HepG2 (cell line): ENCODE measurements at regions not wholly inside any gene's neighbourhood (a gene's known extent, or its start where the extent isn't known, plus 50 kb on each side); places are given as distances from the start of the nearest gene placed in this dataset.

Experiments
- ATAC-seq: fragments of 200-7000 bp; cut with Tn5 transposase; 3 replicates; pipeline ENCODE4 v1.9.1; 2020; ENCODE audit warnings: mild to moderate bottlenecking, moderate library complexity
- BruUV-seq: library from RNA; stranded (reverse); fragments of 400-500 nt; replicated peaks from 2 replicates; lab custom pipeline; 2021; lab: Mats Ljungman, UMichigan
- CTCF ChIA-PET: fragments of 300-600 bp; formaldehyde crosslinking; extraction: SDS; loops from one replicate; lab custom pipeline; 2021; ENCODE audit warnings: low total read pairs, inconsistent platforms, low intra/inter-chr PET ratio; lab: Yijun Ruan, JAX
- POLR2A ChIA-PET: fragments of 350-600 bp; sonication (Branson Sonifier 250); formaldehyde crosslinking; loops from one replicate; lab custom pipeline; 2020; ENCODE audit warnings: antibody characterized with exemption, inconsistent platforms; lab: Yijun Ruan, JAX
- DNase-seq: peaks from one replicate; pipeline ENCODE4 v3.0.0-alpha.2; 2015; ENCODE audit warnings: low spot score
- FAIRE-seq: peaks from 3 replicates; lab custom pipeline; 2011; peaks lifted over from hg19 to GRCh38; lab: Jason Lieb, UNC
- H2AFZ ChIP-seq: one replicate; pipeline ENCODE4 v1.6.1; 2011; ENCODE audit warnings: low read length, inconsistent platforms
- H3K27ac ChIP-seq: fragments of 300-600 bp; 3 replicates; pipeline ENCODE4 v1.8.0; 2011; ENCODE audit warnings: mixed run types, mild to moderate bottlenecking, mixed read lengths, low read length, inconsistent platforms; ENCODE audit not compliant: insufficient read depth; ENCODE audit errors: extremely low read length
- H3K27me3 ChIP-seq, 2 experiments: fragments of 200-600 bp in 1 of 2; 2 replicates in 1 of 2; 3 replicates in 1 of 2; pipeline versions ENCODE4 v1.6.0 to v1.8.0; 2011; ENCODE audit warnings: low read length in 2 of 2, mild to moderate bottlenecking in 2 of 2, moderate library complexity in 2 of 2, inconsistent platforms in 1 of 2; ENCODE audit not compliant: insufficient read depth in 2 of 2, control insufficient read depth in 1 of 2
- H3K36me3 ChIP-seq, 2 experiments: fragments of 200-600 bp in 1 of 2; replicated peaks in 1 of 2; 2 replicates in 1 of 2; 3 replicates in 1 of 2; pipeline versions ENCODE4 v1.5.1 to v1.8.0; 2011; ENCODE audit warnings: low read length in 2 of 2, inconsistent platforms in 1 of 2; ENCODE audit not compliant: insufficient read depth in 2 of 2, control insufficient read depth in 1 of 2
- H3K4me1 ChIP-seq: 2 replicates; pipeline ENCODE4 v1.5.1; 2012; ENCODE audit warnings: low read length, inconsistent platforms; ENCODE audit not compliant: insufficient read depth
- H3K4me2 ChIP-seq: 2 replicates; pipeline ENCODE4 v1.6.0; 2011; ENCODE audit warnings: low read depth, low read length, inconsistent platforms
- H3K4me3 ChIP-seq, 3 experiments: fragments of 200-600 bp in 1 of 3; sonication (generic), shearing (Covaris generic) in 1 of 3; replicated peaks in 1 of 3; 2 replicates each; pipeline ENCODE4 v1.5.1; 2011 to 2016; ENCODE audit warnings: low read length in 3 of 3, inconsistent platforms in 2 of 3, low read depth in 2 of 3, mild to moderate bottlenecking in 2 of 3, control low read depth in 1 of 3, mixed read lengths in 1 of 3; ENCODE audit not compliant: insufficient read depth in 1 of 3
- H3K79me2 ChIP-seq: one replicate; pipeline ENCODE4 v1.6.1; 2011; ENCODE audit warnings: low read length, inconsistent platforms; ENCODE audit not compliant: insufficient read depth
- H3K9ac ChIP-seq: 2 replicates; pipeline ENCODE4 v1.6.0; 2011; ENCODE audit warnings: mild to moderate bottlenecking, low read depth, low read length, inconsistent platforms; ENCODE audit not compliant: insufficient read depth
- H3K9me3 ChIP-seq: 2 replicates; pipeline ENCODE4 v1.5.1; 2012; ENCODE audit warnings: mild to moderate bottlenecking, low read length
- H4K20me1 ChIP-seq: 2 replicates; pipeline ENCODE4 v1.6.0; 2011; ENCODE audit warnings: inconsistent platforms, mild to moderate bottlenecking, low read length, moderate library complexity; ENCODE audit not compliant: insufficient read depth
- ATM ChIP-seq: fragments of 450-650 bp; IDR thresholded peaks from 2 replicates; pipeline ENCODE4 v1.7.1; 2017; ENCODE audit warnings: mild to moderate bottlenecking, borderline replicate concordance
- EHMT2 ChIP-seq: fragments of 200-600 bp; sonication (generic); IDR thresholded peaks from 2 replicates; pipeline ENCODE4 v1.7.0; 2017; ENCODE audit warnings: antibody characterized with exemption, low read depth, low read length, borderline replicate concordance
- IKZF1 ChIP-seq: fragments of 450-650 bp; IDR thresholded peaks from 2 replicates; pipeline ENCODE4 v1.7.1; 2016
- MIER3 ChIP-seq: IDR thresholded peaks from 2 replicates; pipeline ENCODE4 v1.6.1; 2016; ENCODE audit warnings: missing compliant biosample characterization, borderline replicate concordance
- PHF8 ChIP-seq: sonication (generic); formaldehyde crosslinking; IDR thresholded peaks from 2 replicates; pipeline ENCODE4 v1.5.0; 2020; ENCODE audit warnings: missing genetic modification reagents
- SP2 ChIP-seq: sonication (generic); formaldehyde crosslinking; IDR thresholded peaks from 2 replicates; pipeline ENCODE4 v1.5.1; 2020; ENCODE audit warnings: mild to moderate bottlenecking, missing genetic modification reagents
- ZNF138 ChIP-seq: sonication (generic); formaldehyde crosslinking; IDR thresholded peaks from 2 replicates; pipeline ENCODE4 v1.5.0; 2020; ENCODE audit warnings: mild to moderate bottlenecking, low read depth, missing genetic modification reagents
- ZNF335 ChIP-seq: sonication (generic); formaldehyde crosslinking; IDR thresholded peaks from 2 replicates; pipeline ENCODE4 v1.4.0; 2020; ENCODE audit warnings: missing genetic modification reagents
- ZNF354B ChIP-seq: sonication (generic); formaldehyde crosslinking; IDR thresholded peaks from 2 replicates; pipeline ENCODE4 v1.8.0; 2022; ENCODE audit warnings: mild to moderate bottlenecking, missing genetic modification reagents
- ZNF563 ChIP-seq: sonication (generic); formaldehyde crosslinking; IDR thresholded peaks from 2 replicates; pipeline ENCODE4 v1.8.0; 2022; ENCODE audit warnings: mild to moderate bottlenecking, moderate library complexity, missing genetic modification reagents
- WGBS: methylation state at CpG from one replicate; pipeline ENCODE4 v1.1.6; 2017; ENCODE audit warnings: low lambda C conversion rate; 5-methylcytosine and 5-hydroxymethylcytosine counted together
- in situ Hi-C: cut with HindIII; loops from 2 replicates; pipeline ENCODE4 v1.10.0; 2017; ENCODE audit warnings: low pct_unique_long_range_greater_than_20kb; ENCODE audit not compliant: extremely low pct_ligation_motif_present
- intact Hi-C: fragments of 100-400 bp; cut with micrococcal nuclease; formaldehyde crosslinking; loops from one replicate; pipeline ENCODE4 v1.10.0; 2022; ENCODE audit not compliant: unreplicated experiment
- TF ChIP-seq, protein P1 (sequence below): sonication (generic); formaldehyde crosslinking; IDR thresholded peaks from 2 replicates; pipeline ENCODE4 v1.5.0; 2020; ENCODE audit warnings: mild to moderate bottlenecking, missing genetic modification reagents
- TF ChIP-seq, protein P2 (sequence below): sonication (generic); formaldehyde crosslinking; IDR thresholded peaks from 2 replicates; pipeline ENCODE4 v1.4.0; 2020; ENCODE audit warnings: missing genetic modification reagents, mild to moderate bottlenecking, borderline replicate concordance
- TF ChIP-seq, protein P3 (sequence below): sonication (generic); formaldehyde crosslinking; IDR thresholded peaks from 2 replicates; pipeline ENCODE4 v1.5.0; 2020; ENCODE audit warnings: missing genetic modification reagents, mild to moderate bottlenecking, borderline replicate concordance

DNA sequence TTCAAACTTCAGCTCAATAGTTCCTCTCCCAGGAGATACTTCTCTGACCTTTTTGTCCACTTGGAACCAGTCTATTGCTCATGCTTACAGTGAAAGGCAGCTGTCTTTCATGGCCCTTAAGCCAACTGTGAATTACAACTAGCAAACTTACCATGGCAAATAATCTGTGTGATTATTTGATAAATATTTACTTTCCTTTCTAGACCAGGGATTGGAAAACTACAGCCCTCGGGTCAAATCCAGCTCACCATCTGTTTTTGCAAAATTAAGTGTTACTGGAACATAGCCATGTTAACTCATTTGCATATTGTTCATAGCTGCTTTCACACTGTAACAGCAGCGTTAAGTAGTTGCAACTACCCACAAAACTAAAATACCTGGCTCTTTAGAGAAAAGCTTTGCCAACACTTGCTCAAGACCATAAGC is 289.1 kb upstream of the MCTP2 start:
- Histone ChIP-seq H3K9ac (no peak overlapping the region), H4K20me1 (no peaks in the 10 kb centered on the region), H3K27ac (no peak overlapping the region), H3K4me1 (no peaks in the 10 kb centered on the region), H3K27me3 (no peaks in the 10 kb centered on the region), H3K4me3 (no peak overlapping the region), H3K36me3 (no peaks in the 10 kb centered on the region), H3K79me2 (no peaks in the 10 kb centered on the region), H2AFZ (no peak overlapping the region), H3K9me3 (no peaks in the 10 kb centered on the region), H3K4me2 (no peak overlapping the region)
- intact Hi-C loops (no loop called here), in situ Hi-C loops (no loop called here)
- ChIA-PET POLR2A (no interaction called here), CTCF (no interaction called here)
- WGBS, result 2% methylated on average over 2 of the region's 2 CpGs
- FAIRE-seq (no peak), ATAC-seq (no peak), DNase-seq (no peak)
- no peak for TF ChIP-seq ZNF335 (CRISPR knock-in tag)
- BruUV-seq, result no TSS peak

DNA sequence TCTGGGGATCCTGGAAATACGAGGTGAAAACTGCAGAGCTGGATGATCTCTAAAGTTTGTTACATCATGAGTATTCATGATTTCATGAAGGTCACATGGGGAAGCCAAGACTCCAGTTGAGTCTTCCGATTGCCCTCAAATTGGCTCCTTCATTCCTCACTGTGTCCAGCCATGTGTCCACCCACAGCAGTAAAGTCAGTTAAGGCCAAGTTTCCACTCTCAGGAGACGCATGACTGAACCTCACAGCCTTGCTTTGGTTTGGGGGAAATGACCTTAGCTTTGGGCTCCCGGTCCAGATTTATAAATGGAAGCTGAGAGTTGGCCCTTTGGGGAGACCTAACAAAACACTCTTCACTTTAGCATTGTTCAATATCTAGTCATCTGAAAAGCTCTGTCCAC is 289.7 kb upstream of the MCTP2 start:
- DNase-seq (no peak), FAIRE-seq (no peak), ATAC-seq (no peak)
- in situ Hi-C loops, result no loop called here
- no peaks in the 10 kb centered on the region for H3K4me1 ChIP-seq
- POLR2A ChIA-PET, result no interaction called here
- intact Hi-C loops, result no loop called here
- H2AFZ ChIP-seq, result no peak overlapping the region
- no TSS peak for BruUV-seq
- no peak overlapping the region for H3K9ac ChIP-seq
- CTCF ChIA-PET, result no interaction called here
- no peaks in the 10 kb centered on the region for H3K27me3 ChIP-seq
- WGBS, result 40% methylated on average over 4 of the region's 4 CpGs
- no peak overlapping the region for H3K27ac ChIP-seq
- no peak overlapping the region for H3K4me3 ChIP-seq
- H3K9me3 ChIP-seq, result no peaks in the 10 kb centered on the region
- no peaks in the 10 kb centered on the region for H4K20me1 ChIP-seq
- no peaks in the 10 kb centered on the region for H3K36me3 ChIP-seq
- no peaks in the 10 kb centered on the region for H3K79me2 ChIP-seq
- no peak overlapping the region for H3K4me2 ChIP-seq
- no peak for TF ChIP-seq ZNF354B (CRISPR knock-in tag)
- no peak for TF ChIP-seq EHMT2
- TF ChIP-seq ZNF563 (CRISPR knock-in tag), result no peak
- no peak for TF ChIP-seq ATM
- TF ChIP-seq MIER3, result no peak
- TF ChIP-seq, protein P1, sequence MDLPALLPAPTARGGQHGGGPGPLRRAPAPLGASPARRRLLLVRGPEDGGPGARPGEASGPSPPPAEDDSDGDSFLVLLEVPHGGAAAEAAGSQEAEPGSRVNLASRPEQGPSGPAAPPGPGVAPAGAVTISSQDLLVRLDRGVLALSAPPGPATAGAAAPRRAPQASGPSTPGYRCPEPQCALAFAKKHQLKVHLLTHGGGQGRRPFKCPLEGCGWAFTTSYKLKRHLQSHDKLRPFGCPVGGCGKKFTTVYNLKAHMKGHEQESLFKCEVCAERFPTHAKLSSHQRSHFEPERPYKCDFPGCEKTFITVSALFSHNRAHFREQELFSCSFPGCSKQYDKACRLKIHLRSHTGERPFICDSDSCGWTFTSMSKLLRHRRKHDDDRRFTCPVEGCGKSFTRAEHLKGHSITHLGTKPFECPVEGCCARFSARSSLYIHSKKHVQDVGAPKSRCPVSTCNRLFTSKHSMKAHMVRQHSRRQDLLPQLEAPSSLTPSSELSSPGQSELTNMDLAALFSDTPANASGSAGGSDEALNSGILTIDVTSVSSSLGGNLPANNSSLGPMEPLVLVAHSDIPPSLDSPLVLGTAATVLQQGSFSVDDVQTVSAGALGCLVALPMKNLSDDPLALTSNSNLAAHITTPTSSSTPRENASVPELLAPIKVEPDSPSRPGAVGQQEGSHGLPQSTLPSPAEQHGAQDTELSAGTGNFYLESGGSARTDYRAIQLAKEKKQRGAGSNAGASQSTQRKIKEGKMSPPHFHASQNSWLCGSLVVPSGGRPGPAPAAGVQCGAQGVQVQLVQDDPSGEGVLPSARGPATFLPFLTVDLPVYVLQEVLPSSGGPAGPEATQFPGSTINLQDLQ, result no peak
- TF ChIP-seq ZNF138 (CRISPR knock-in tag), result no peak
- TF ChIP-seq, protein P2, sequence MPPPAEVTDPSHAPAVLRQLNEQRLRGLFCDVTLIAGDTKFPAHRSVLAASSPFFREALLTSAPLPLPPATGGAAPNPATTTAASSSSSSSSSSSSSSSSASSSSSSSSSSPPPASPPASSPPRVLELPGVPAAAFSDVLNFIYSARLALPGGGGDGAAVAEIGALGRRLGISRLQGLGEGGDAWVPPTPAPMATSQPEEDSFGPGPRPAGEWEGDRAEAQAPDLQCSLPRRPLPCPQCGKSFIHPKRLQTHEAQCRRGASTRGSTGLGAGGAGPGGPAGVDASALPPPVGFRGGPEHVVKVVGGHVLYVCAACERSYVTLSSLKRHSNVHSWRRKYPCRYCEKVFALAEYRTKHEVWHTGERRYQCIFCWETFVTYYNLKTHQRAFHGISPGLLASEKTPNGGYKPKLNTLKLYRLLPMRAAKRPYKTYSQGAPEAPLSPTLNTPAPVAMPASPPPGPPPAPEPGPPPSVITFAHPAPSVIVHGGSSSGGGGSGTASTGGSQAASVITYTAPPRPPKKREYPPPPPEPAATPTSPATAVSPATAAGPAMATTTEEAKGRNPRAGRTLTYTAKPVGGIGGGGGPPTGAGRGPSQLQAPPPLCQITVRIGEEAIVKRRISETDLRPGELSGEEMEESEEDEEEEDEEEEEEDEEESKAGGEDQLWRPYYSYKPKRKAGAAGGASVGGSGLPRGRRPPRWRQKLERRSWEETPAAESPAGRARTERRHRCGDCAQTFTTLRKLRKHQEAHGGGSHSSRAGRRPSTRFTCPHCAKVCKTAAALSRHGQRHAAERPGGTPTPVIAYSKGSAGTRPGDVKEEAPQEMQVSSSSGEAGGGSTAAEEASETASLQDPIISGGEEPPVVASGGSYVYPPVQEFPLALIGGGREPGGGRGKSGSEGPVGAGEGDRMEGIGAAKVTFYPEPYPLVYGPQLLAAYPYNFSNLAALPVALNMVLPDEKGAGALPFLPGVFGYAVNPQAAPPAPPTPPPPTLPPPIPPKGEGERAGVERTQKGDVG (CRISPR knock-in tag), result no peak
- no peak for TF ChIP-seq SP2 (CRISPR knock-in tag)
- TF ChIP-seq, protein P3, sequence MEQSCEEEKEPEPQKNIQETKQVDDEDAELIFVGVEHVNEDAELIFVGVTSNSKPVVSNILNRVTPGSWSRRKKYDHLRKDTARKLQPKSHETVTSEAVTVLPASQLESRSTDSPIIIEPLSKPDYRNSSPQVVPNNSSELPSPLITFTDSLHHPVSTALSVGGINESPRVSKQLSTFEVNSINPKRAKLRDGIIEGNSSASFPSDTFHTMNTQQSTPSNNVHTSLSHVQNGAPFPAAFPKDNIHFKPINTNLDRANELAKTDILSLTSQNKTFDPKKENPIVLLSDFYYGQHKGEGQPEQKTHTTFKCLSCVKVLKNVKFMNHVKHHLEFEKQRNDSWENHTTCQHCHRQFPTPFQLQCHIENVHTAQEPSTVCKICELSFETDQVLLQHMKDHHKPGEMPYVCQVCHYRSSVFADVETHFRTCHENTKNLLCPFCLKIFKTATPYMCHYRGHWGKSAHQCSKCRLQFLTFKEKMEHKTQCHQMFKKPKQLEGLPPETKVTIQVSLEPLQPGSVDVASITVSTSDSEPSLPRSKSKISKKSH (CRISPR knock-in tag), result no peak
- no peak for TF ChIP-seq IKZF1
- TF ChIP-seq PHF8 (CRISPR knock-in tag), result no peak
